SH-SY5Y (cell line): ENCODE measurements at regions not wholly inside any gene's neighbourhood (a gene's known extent, or its start where the extent isn't known, plus 50 kb on each side); places are given as distances from the start of the nearest gene placed in this dataset.

Experiments used
- GATA2 ChIP-seq: IDR thresholded peaks from 2 replicates; pipeline ENCODE4 v1.6.1; 2011; ENCODE audit warnings: mild to moderate bottlenecking, low read depth, low read length
- GATA3 ChIP-seq: IDR thresholded peaks from 2 replicates; pipeline ENCODE4 v1.6.1; 2011; ENCODE audit warnings: low read depth, mild to moderate bottlenecking, low read length, moderate library complexity

DNA sequence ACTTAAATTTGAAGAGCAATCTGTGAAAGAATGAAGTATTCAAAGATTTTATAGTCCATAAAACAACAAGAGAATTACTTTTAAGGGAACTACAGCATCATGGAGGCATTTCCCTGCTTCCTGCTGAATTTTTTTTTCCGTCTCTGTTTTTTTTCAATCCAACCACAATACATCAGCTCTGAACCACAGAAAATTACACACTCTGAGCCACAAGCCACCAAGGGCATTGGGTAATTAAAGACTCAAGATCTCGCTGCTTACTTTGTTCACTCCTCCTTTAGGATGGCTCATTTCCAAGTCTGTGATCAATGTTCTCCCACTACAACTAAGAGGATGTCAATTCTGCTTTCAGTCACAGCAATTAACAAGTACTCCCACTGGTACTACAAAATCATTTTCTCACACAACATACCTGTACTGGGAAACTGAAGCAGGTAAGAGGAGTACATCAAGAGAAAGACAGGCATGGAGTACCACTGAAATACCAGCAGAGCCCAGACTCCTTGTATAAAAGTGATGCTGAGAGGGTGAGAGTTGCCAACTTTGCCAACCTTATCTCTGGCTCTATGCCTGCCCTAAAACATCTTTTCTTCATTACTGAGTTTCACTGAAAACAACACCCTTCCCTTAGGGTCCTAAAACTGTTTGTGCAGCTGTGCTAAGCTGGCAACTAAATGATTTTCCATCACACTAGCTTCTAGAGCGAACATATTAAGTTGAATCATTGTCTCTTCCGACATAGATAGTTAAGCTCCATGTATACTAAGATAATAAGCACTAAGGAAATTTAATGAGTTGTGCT, 105.8 kb upstream of the MAGEB18 start:
- TF ChIP-seq GATA3 (no peak), GATA2 (no peak)

DNA sequence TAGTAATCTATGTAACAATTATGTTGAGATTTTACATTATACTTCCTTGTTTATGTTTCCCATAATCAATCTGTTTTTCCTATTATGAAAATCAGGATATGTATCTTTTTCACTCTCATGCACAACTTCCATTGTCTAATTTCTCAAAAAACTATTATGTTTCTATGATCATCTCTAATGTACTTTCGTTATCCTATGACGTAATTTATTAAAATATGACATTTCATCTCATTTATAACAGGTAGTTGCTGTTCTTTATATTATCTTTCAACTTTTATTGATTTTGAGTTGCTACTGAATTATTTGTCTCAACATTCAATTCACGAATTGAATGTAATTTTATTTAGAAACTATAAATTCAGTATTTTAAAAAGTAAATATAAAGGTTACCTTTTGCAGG, 100.8 kb upstream of the MAGEB18 start:
- no peak for TF ChIP-seq GATA3
- TF ChIP-seq GATA2 = no peak

DNA sequence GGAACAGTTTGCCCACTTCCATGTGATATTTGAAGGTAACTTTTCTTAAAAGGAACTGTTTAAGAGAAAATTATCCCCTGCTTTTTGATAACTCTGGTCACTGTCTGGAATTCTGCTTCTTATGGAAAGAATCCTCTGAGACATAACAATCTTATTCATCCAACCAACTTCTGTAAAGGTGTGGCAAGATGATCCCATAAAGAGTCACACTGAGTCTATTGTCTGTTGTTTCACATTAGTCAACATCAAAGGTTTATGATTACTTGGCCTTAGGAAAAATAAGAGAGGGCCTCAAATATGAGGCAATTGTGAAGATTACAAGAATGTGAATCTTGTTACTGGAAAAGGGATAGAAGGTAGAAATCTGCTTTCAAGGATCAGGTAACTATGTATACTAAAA, 88.0 kb upstream of the MAGEB18 start:
- TF ChIP-seq GATA2 = no peak
- TF ChIP-seq GATA3 = no peak

DNA sequence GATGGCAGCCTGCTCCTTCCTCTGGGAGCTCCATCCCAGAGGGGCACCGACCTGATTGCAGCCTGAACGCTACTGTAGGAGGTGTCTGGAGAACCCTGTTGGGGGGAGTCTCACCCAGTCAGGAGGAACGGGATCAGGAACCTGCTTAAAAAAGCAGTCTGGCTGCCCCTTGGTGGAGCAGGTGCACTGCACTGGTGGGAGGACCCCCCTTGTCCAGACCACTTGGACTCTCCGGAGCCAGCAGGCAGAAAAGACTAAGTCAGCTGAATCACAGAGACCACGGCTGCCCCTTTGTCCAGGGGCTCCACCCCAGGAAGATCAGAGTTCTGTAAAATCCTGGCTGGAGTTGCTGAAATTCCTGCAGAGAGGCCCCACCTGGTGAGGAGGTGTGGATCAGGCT, 67.3 kb upstream of the MAGEB18 start:
- TF ChIP-seq GATA2 (no peak), GATA3 (no peak)

DNA sequence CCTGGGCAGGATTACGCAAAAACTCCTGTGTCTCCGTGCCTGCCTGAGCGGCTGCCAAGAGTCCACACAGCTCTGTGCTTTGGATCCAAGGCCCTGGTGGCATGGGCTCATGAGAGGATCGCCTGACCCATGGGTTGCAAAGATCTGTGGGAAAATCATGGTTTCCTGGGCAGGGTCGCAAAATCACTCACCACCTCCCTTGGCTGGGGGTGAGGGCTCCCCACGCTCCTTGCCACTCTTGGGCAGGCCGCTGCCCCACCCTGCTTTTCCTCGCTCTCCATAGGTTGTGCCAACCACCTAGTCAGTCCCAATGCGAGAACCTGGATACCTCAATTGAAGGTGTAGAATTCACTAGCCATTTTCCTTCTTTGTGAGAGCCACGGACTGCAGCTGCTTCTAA, 66.5 kb upstream of the MAGEB18 start:
- TF ChIP-seq GATA2 = no peak
- TF ChIP-seq GATA3 = no peak

DNA sequence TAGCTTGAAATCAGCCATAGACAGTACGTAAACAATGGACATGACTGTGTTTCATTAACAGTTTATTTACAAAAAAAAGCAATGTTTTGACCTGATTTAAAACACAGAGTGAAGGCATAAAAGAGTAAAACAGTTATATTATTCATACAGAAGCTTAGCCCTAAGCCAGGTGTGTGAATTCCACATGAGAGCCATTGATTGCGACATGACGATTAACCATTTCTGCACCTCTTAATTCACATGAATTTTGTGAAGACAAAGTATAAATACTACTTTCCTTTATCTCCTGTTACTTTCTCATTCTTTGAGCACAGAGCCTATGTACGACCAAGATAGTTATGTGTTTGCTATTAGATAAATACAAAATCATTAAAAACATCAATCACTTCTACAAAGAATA, 55.0 kb upstream of the MAGEB18 start:
- TF ChIP-seq GATA2 = no peak
- TF ChIP-seq GATA3 = no peak
